ENCODE measurements at regions not wholly inside any gene's neighbourhood (a gene's known extent, or its start where the extent isn't known, plus 50 kb on each side); places are given as distances from the start of the nearest gene placed in this dataset.

- no peak for DNase-seq
Observed at GRCh38 chr2:129771418-129772189, 207.9 kb upstream of the RAB6C start.

GRCh38 chr2:129772190-129772579, 207.3 kb upstream of the RAB6C start:
- no peak for DNase-seq

GRCh38 chr2:129775952-129776653, 203.4 kb upstream of the RAB6C start:
- no peak for DNase-seq

- no peak for DNase-seq
Observed at GRCh38 chr2:129777146-129777545, 202.3 kb upstream of the RAB6C start.

GRCh38 chr2:129777762-129778583, 201.5 kb upstream of the RAB6C start:
- DNase-seq = no peak

- DNase-seq = no peak
Observed at GRCh38 chr2:129778584-129778877, 200.9 kb upstream of the RAB6C start.

- no peak for DNase-seq
Observed at GRCh38 chr2:129779783-129780182, 199.7 kb upstream of the RAB6C start.

GRCh38 chr2:129780316-129781270, 198.9 kb upstream of the RAB6C start:
- no peak for DNase-seq

GRCh38 chr2:129781749-129782632, 197.5 kb upstream of the RAB6C start:
- DNase-seq = no peak

GRCh38 chr2:129782633-129782990, 196.9 kb upstream of the RAB6C start:
- DNase-seq = no peak

- no peak for DNase-seq
Observed at GRCh38 chr2:129784486-129784885, 195.0 kb upstream of the RAB6C start.

GRCh38 chr2:129791712-129792111, 187.8 kb upstream of the RAB6C start:
- DNase-seq = no peak

GRCh38 chr2:129793431-129793902, 186.0 kb upstream of the RAB6C start:
- DNase-seq = no peak

- DNase-seq = no peak
Observed at GRCh38 chr2:129794116-129794515, 185.3 kb upstream of the RAB6C start.

- DNase-seq = no peak
Observed at GRCh38 chr2:129794540-129794939, 184.9 kb upstream of the RAB6C start.

GRCh38 chr2:129796225-129796624, 183.2 kb upstream of the RAB6C start:
- no peak for DNase-seq

GRCh38 chr2:129796801-129797488, 182.5 kb upstream of the RAB6C start:
- DNase-seq = no peak

- DNase-seq = no peak
Observed at GRCh38 chr2:129797489-129798300, 181.8 kb upstream of the RAB6C start.

GRCh38 chr2:129798301-129798581, 181.2 kb upstream of the RAB6C start:
- DNase-seq = no peak

GRCh38 chr2:129798626-129799025, 180.8 kb upstream of the RAB6C start:
- DNase-seq = no peak
